H1 (cell line): ENCODE measurements at regions not wholly inside any gene's neighbourhood (a gene's known extent, or its start where the extent isn't known, plus 50 kb on each side); places are given as distances from the start of the nearest gene placed in this dataset.

Experiments used
- EP300 ChIP-seq, 2 experiments: IDR thresholded peaks; 1 replicate in 1 of 2; 2 replicates in 1 of 2; pipeline ENCODE4 v1.6.1; 2011 to 2012; ENCODE audit warnings: low read depth in 2 of 2, low read length in 2 of 2, mild to moderate bottlenecking in 2 of 2, borderline replicate concordance in 1 of 2, inconsistent platforms in 1 of 2, moderate library complexity in 1 of 2
- EZH2 ChIP-seq: fragments of 200-600 bp; sonication (generic); IDR thresholded peaks from 2 replicates; pipeline ENCODE4 v1.7.1; 2012; ENCODE audit warnings: low read depth, mild to moderate bottlenecking, moderate library complexity, low read length, inconsistent platforms; ENCODE audit not compliant: severe bottlenecking
- NRF1 ChIP-seq: IDR thresholded peaks from 2 replicates; pipeline ENCODE4 v1.6.1; 2011; ENCODE audit warnings: mild to moderate bottlenecking, low read depth, low read length, improper control_type of control experiment
- RFX5 ChIP-seq: IDR thresholded peaks from 2 replicates; pipeline ENCODE4 v1.6.1; 2011; ENCODE audit warnings: low read depth, low read length, improper control_type of control experiment, borderline replicate concordance
- SP2 ChIP-seq: IDR thresholded peaks from 2 replicates; pipeline ENCODE4 v1.6.1; 2012; ENCODE audit warnings: mild to moderate bottlenecking, low read length, inconsistent platforms
- TF ChIP-seq, protein P1 (sequence below), 3 experiments: IDR thresholded peaks; 1 replicate in 2 of 3; 2 replicates in 1 of 3; pipeline versions ENCODE4 v1.5.1 to v1.6.1; 2011; ENCODE audit warnings: low read length in 3 of 3, mild to moderate bottlenecking in 3 of 3, inconsistent platforms in 2 of 3, low read depth in 1 of 3, moderate library complexity in 1 of 3; ENCODE audit not compliant: insufficient read depth in 1 of 3; ENCODE audit errors: control extremely low read depth in 1 of 3

DNA sequence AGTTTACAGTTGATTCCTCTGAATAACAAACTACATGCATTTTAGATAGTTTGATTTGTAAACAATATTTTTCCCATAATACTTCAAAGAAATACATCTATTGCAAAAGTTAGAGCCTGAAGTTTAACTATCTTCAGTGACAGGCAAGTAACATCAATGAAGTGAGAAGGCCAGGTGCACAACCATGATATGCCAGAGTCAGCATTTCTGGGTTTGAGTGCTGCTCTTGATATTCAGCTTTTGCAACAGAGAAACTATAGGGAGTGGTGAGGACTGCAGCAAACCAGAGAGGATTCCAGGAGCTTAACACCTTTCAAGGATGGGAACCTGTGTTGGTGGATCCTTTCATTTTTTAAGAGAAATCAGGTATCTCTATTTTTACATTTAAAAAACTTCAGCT lies 79.4 kb upstream of the RASEF start:
- TF ChIP-seq NRF1 (no peak), RFX5 (no peak), EP300 (IDR thresholded peaks at IDR 0.05; ENCODE audit: borderline replicate concordance in 1 of 2, low read depth in 2 of 2, low read length in 2 of 2) (no peak), EZH2 (no peak), SP2 (no peak)
- TF ChIP-seq, protein P1, sequence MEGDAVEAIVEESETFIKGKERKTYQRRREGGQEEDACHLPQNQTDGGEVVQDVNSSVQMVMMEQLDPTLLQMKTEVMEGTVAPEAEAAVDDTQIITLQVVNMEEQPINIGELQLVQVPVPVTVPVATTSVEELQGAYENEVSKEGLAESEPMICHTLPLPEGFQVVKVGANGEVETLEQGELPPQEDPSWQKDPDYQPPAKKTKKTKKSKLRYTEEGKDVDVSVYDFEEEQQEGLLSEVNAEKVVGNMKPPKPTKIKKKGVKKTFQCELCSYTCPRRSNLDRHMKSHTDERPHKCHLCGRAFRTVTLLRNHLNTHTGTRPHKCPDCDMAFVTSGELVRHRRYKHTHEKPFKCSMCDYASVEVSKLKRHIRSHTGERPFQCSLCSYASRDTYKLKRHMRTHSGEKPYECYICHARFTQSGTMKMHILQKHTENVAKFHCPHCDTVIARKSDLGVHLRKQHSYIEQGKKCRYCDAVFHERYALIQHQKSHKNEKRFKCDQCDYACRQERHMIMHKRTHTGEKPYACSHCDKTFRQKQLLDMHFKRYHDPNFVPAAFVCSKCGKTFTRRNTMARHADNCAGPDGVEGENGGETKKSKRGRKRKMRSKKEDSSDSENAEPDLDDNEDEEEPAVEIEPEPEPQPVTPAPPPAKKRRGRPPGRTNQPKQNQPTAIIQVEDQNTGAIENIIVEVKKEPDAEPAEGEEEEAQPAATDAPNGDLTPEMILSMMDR (IDR thresholded peaks at IDR 0.05; ENCODE audit: control extremely low read depth in 1 of 3, insufficient read depth in 1 of 3, low read depth in 1 of 3, low read length in 3 of 3): no peak
